ENCODE measurements at regions not wholly inside any gene's neighbourhood (a gene's known extent, or its start where the extent isn't known, plus 50 kb on each side); places are given as distances from the start of the nearest gene placed in this dataset.

GRCh38 chr2:16244966-16245320 is 304.6 kb downstream of the MYCN start (continued):
- no peak for TF ChIP-seq EP300 (IDR thresholded peaks at IDR 0.05; ENCODE audit: borderline replicate concordance in 1 of 2, low read depth in 1 of 2, low read length in 1 of 2)
- TF ChIP-seq RAD21 (IDR thresholded peaks at IDR 0.05; ENCODE audit: low read length) = no peak
- TF ChIP-seq IRF3 (IDR thresholded peaks at IDR 0.05; ENCODE audit: low read depth, low read length) = no peak
- no peak for TF ChIP-seq FOSL2 (IDR thresholded peaks at IDR 0.05; ENCODE audit: borderline replicate concordance, low read depth)
- TF ChIP-seq TEAD4 (IDR thresholded peaks at IDR 0.05; ENCODE audit: borderline replicate concordance, insufficient read depth) = no peak
- TF ChIP-seq MEF2A (IDR thresholded peaks at IDR 0.05; ENCODE audit: borderline replicate concordance, low read depth) = no peak
- no peak for TF ChIP-seq GATA2 (CRISPR knock-in tag; IDR thresholded peaks at IDR 0.05)
- no peak for TF ChIP-seq CHD2 (IDR thresholded peaks at IDR 0.05; ENCODE audit: low read length, partially characterized antibody)

GRCh38 chr2:16244153-16244965 is 304.0 kb downstream of the MYCN start:
- no peaks in the 10 kb centered on the region for H3K79me2 ChIP-seq (ENCODE audit: insufficient read depth)
- no peak overlapping the region for H2AFZ ChIP-seq (ENCODE audit: low read depth)
- no peak overlapping the region for H3K4me3 ChIP-seq (ENCODE audit: low read depth in 2 of 2, low read length in 1 of 2)
- H3K36me3 ChIP-seq (replicated peaks in 1 of 2; ENCODE audit: control insufficient read depth in 1 of 2, insufficient read depth in 2 of 2, low read length in 1 of 2) = no peaks in the 10 kb centered on the region
- CTCF ChIA-PET = interaction anchor here (0.9 kb wide), 1 partner anchor 21 kb away, joined by 3 read pairs; no protein-coding TSS in a partner anchor
- no peaks in the 10 kb centered on the region; a peak in 1 of 4 replicates for H3K4me1 ChIP-seq (ENCODE audit: control insufficient read depth in 1 of 2, insufficient read depth in 2 of 2, low read depth in 1 of 2, low read length in 1 of 2)
- no peaks in the 10 kb centered on the region for H3F3A ChIP-seq (replicated peaks; ENCODE audit: insufficient read depth)
- H3K9ac ChIP-seq = no peak overlapping the region
- WGBS (ENCODE audit: low lambda C conversion rate) = 22% methylated on average over 6 of the region's 6 CpGs
- H3K9me2 ChIP-seq = no peaks in the 10 kb centered on the region
- POLR2A ChIA-PET = no interaction called here
- no peaks in the 10 kb centered on the region for H3K9me3 ChIP-seq
- no peak overlapping the region for H3K4me2 ChIP-seq
- H3K27ac ChIP-seq (ENCODE audit: low read depth in 2 of 2, low read length in 1 of 2) = no peak overlapping the region
- H4K20me1 ChIP-seq (ENCODE audit: insufficient read depth) = no peaks in the 10 kb centered on the region
- H3K27me3 ChIP-seq (ENCODE audit: insufficient read depth) = no peaks in the 10 kb centered on the region
- no peak for DNase-seq
- TF ChIP-seq EZH2phosphoT487 (IDR thresholded peaks at IDR 0.05; ENCODE audit: borderline replicate concordance, low read depth) (no peak), SMC3 (IDR thresholded peaks at IDR 0.05; ENCODE audit: low read depth, low read length) (no peak), IRF3 (IDR thresholded peaks at IDR 0.05; ENCODE audit: low read depth, low read length) (no peak), SIN3A (IDR thresholded peaks at IDR 0.05; ENCODE audit: borderline replicate concordance, low read depth, low read length) (no peak), MXI1 (IDR thresholded peaks at IDR 0.05; ENCODE audit: low read depth, low read length) (no peak), TCF12 (IDR thresholded peaks at IDR 0.05) (no peak), YY1 (IDR thresholded peaks at IDR 0.05; ENCODE audit: low read depth) (no peak), FOXJ3 (CRISPR knock-in tag; IDR thresholded peaks at IDR 0.05) (no peak), ELF1 (IDR thresholded peaks at IDR 0.05) (no peak), RAD21 (IDR thresholded peaks at IDR 0.05; ENCODE audit: low read length) (no peak), USF2 (IDR thresholded peaks at IDR 0.05; ENCODE audit: borderline replicate concordance, low read depth, low read length) (no peak), CHD2 (IDR thresholded peaks at IDR 0.05; ENCODE audit: low read length, partially characterized antibody) (no peak), NRF1 (IDR thresholded peaks at IDR 0.05; ENCODE audit: low read depth, low read length) (no peak), MAX (IDR thresholded peaks at IDR 0.05; ENCODE audit: low read depth) (no peak), REST (IDR thresholded peaks at IDR 0.05; ENCODE audit: low read depth, low read length) (no peak)
- TF ChIP-seq, protein P1, sequence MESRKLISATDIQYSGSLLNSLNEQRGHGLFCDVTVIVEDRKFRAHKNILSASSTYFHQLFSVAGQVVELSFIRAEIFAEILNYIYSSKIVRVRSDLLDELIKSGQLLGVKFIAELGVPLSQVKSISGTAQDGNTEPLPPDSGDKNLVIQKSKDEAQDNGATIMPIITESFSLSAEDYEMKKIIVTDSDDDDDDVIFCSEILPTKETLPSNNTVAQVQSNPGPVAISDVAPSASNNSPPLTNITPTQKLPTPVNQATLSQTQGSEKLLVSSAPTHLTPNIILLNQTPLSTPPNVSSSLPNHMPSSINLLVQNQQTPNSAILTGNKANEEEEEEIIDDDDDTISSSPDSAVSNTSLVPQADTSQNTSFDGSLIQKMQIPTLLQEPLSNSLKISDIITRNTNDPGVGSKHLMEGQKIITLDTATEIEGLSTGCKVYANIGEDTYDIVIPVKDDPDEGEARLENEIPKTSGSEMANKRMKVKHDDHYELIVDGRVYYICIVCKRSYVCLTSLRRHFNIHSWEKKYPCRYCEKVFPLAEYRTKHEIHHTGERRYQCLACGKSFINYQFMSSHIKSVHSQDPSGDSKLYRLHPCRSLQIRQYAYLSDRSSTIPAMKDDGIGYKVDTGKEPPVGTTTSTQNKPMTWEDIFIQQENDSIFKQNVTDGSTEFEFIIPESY (IDR thresholded peaks at IDR 0.05; ENCODE audit: borderline replicate concordance, low read depth) = no peak
